GM19463 (cell line): ENCODE measurements at regions not wholly inside any gene's neighbourhood (a gene's known extent, or its start where the extent isn't known, plus 50 kb on each side); places are given as distances from the start of the nearest gene placed in this dataset.
"Not testable (repeated sequence)": the region's sequence is repeated elsewhere in the genome, so short reads cannot be mapped to it uniquely, and the experiment has no call there.

ENCODE experiments used
- ATAC-seq: cut with Tn5 transposase; IDR thresholded peaks from one replicate; pipeline ENCODE4 v1.9.1; 2021; ENCODE audit warnings: mild to moderate bottlenecking, moderate library complexity; ENCODE audit not compliant: unreplicated experiment

- no peak for ATAC-seq
These were observed 51.7 kb upstream of the COL8A1 start for GRCh38 chr3:99586701-99587100.

- no peak for ATAC-seq
These were observed 58.4 kb upstream of the COL8A1 start for GRCh38 chr3:99579965-99580364.

GRCh38 chr3:99579246-99579645, 59.1 kb upstream of the COL8A1 start:
- ATAC-seq: no peak

- ATAC-seq: no peak
These were observed 59.9 kb upstream of the COL8A1 start for GRCh38 chr3:99578339-99578970.

- no peak for ATAC-seq
These were observed 61.4 kb upstream of the COL8A1 start for GRCh38 chr3:99576904-99577559.

GRCh38 chr3:99575683-99576082, 62.7 kb upstream of the COL8A1 start:
- ATAC-seq: no peak

GRCh38 chr3:99570061-99570460, 68.3 kb upstream of the COL8A1 start:
- no peak for ATAC-seq

- ATAC-seq: no peak
These were observed 69.6 kb upstream of the COL8A1 start for GRCh38 chr3:99568663-99569335.

GRCh38 chr3:99565331-99565730, 73.1 kb upstream of the COL8A1 start:
- ATAC-seq: no peak

GRCh38 chr3:99562990-99563607, 75.3 kb upstream of the COL8A1 start:
- ATAC-seq: no peak

GRCh38 chr3:99562138-99562537, 76.3 kb upstream of the COL8A1 start:
- ATAC-seq: no peak

GRCh38 chr3:99561056-99561455, 77.3 kb upstream of the COL8A1 start:
- ATAC-seq: no peak

- ATAC-seq: no peak
These were observed 79.2 kb upstream of the COL8A1 start for GRCh38 chr3:99559196-99559595.

GRCh38 chr3:99555885-99556284, 82.5 kb upstream of the COL8A1 start:
- ATAC-seq: not testable (repeated sequence)

- no peak for ATAC-seq
These were observed 86.9 kb upstream of the COL8A1 start for GRCh38 chr3:99551520-99551919.

GRCh38 chr3:99549957-99550603, 88.3 kb upstream of the COL8A1 start:
- no peak for ATAC-seq

- ATAC-seq: no peak
These were observed 89.2 kb upstream of the COL8A1 start for GRCh38 chr3:99549220-99549619.

- ATAC-seq: no peak
These were observed 89.7 kb upstream of the COL8A1 start for GRCh38 chr3:99548674-99549073.

GRCh38 chr3:99545941-99546580, 92.3 kb upstream of the COL8A1 start:
- no peak for ATAC-seq

GRCh38 chr3:99544786-99545281, 93.6 kb upstream of the COL8A1 start:
- no peak for ATAC-seq

GRCh38 chr3:99543796-99544195, 94.6 kb upstream of the COL8A1 start:
- ATAC-seq: no peak
